Inflammatory macrophage treated with lipopolysaccharide for 4 hours (primary cell): ENCODE measurements at regions not wholly inside any gene's neighbourhood (a gene's known extent, or its start where the extent isn't known, plus 50 kb on each side); places are given as distances from the start of the nearest gene placed in this dataset.
"Not testable (repeated sequence)": the region's sequence is repeated elsewhere in the genome, so short reads cannot be mapped to it uniquely, and the experiment has no call there.

Source experiments
- DNase-seq: peaks from one replicate; pipeline ENCODE4 v3.0.0-alpha.2; 2020

DNA sequence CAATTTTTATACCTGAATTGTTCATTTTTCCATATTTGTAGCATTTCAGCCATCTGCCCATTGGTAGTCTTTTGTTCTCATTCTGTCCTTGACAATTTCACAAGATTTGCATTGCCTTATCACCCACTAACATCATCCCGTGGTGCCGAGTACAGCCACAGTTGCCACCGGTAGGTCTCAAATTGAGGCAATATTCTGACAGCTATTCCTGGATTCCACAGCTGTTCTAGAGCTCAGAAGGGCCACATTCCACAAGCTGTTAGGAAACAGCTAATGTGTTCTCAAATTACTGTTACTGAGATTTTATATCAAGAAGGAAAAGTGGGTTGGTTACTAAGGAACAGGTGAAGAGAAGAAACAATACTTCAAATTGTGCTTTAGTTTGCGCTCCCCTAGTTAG, 178.8 kb downstream of the RPRM start:
- no peak for DNase-seq

DNA sequence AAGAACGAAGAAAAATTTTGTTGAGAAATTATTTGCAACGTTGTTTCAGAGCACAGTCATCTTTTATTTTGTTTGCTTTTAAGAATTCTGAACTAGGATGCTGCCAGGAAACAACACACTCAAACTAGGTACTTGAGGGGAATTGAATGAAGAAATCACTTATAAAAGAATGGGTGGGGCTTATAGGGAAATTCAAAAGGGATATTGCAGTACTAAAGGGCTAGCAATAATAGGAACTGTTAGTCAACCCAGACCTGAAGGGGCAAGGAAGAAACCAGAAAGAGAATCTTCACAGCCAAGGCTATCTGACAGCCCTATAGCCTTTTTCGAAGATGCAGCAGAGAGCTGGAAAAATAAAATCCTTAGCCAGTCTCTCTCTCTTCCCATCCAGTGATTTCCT, 179.3 kb downstream of the RPRM start:
- no peak for DNase-seq

DNA sequence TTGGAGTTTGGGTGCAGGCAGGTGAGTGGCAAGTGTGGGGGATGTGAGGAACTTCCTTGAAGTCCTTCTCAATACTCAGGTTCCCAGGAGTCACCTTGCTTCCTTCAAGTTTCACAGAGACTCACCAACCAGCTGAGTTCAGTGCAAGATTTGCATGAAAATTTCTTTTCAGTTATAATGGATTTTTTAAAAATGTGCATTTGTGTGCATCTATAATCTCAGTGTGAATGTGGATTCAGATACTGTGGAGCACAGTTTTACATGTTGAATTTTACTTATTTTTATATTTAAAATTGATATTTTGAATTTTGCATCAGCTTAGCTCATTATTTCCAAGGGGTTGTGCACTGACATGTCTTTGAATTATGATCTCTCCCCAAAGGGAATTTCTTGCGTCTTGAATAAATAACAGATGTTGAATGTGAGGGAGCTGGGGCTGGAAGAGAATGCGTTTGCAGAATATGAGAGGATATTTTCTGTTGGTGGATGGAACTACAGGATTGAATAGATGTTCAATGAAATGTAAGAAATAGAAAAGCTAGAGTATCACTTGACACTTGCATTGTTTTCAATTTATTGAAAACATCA, 184.3 kb downstream of the RPRM start:
- DNase-seq: no peak

DNA sequence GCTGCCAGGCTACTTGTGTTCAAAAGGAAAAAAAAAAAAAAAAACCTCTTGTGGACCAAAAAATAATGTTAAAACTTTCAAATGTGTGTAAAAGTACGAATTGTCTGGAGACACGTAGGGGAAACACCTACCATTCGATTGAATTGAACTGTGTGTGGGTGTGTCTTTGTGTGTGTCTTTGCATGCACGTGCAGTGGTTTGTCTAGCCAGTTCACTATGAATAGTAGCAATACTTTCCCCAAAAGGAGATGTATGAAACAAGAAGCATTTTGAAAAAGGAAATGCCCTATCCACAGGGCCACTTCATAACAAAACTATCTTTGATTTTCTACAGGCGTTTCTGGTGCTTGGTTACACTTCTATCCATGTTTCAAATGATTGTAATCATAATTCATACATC, 186.8 kb downstream of the RPRM start:
- DNase-seq: no peak

DNA sequence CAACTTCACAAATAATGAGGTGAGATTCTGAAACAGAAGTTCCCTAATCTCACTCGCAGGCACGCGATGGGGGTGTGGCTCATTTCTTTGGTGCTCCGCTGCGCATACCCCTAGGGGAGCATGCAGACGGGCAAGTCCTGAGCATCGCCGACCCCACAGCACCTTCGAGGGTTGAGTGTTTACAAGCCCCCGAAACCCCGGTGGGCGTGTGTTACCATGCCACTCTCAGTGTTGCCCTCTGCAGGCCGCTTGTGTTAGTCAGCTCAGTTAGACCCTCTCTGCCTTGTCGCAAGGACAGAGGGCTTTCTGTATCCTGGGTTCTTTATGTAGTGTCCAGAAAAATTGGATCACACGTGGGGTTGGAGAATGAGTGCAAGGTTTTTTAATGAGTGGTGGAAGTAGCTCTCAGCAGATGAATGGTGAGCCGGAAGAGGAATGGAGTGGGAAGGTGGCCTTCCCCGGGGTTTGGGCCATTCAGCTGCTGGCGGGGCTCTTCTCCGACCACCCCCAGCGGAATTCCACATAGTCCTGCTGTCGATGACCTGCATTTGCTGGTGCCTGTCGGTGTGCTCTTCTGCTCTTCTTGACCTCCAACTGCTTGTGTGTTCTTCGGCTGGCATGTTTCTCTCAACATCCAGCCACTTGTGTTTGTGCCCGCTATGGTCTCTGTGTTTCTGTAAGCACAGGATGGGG, 191.3 kb downstream of the RPRM start:
- no peak for DNase-seq

DNA sequence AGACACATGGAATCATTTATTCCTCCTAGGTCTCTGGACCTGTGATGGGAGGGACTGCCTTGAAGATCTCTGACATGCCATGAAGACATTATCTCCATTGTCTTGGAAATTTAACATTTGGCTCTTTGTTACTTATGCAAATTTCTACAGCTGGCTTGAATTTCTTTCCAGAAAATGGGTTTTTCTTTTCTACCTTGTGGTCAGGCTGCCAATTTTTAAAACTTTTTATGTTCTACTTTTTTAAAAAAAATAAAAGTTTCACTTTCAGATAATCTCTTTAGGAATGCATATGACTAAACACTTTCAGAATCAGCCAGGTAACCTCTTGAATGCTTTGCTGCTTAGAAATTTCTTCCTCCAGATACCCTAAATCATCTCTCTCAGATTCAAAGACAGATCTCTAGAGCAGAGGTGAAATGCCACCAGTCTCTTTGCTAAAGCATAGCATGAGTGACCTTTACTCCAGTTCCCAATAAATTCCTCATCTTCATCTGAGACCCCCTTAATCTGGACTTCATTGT, 209.6 kb downstream of the RPRM start:
- no peak for DNase-seq

- not testable (repeated sequence) for DNase-seq
Observed at GRCh38 chr2:153256876-153257275, 221.7 kb downstream of the RPRM start.

DNA sequence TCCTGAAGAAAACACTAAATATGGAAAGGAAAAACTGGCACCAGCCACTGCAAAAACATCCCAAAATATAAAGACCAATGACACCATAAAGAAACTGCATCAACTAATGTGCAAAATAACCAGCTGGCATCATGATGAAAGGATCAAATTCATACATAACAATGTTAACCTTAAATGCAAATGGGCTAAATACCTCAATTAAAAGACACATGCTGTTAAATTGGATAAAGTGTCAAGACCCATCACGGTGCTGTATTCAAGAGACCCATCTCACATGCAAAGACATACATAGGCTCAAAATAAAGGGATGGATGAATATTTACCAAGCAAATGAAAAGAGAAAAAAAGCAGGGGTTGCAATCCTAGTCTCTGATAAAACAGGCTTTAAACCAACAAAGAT, 231.9 kb downstream of the RPRM start:
- DNase-seq: not testable (repeated sequence)

- no peak for DNase-seq
Observed at GRCh38 chr2:153235516-153235915, 243.0 kb downstream of the RPRM start.

GRCh38 chr2:153232464-153232863, 246.1 kb downstream of the RPRM start:
- DNase-seq: no peak

DNA sequence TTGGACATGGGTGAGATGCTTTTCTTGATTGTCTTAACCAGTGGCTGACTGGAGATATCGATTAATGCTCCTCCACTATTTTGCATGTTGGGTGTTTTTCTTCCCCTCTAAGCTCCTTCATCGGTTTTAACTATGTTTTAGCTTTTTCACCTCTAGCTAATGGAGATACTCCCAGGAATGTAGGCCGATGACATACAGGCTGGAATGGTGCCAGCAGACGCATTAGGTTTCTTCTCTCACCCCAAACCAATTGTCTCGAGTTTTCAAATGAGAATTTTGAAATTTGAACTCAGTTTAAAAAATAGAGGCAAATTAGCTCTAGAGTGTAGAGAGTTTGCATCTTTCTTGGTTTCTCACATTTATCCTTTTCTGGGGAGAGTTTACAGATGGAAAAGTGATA, 247.6 kb downstream of the RPRM start:
- no peak for DNase-seq

- no peak for DNase-seq
Observed at GRCh38 chr2:153228904-153229303, 249.7 kb downstream of the RPRM start.

DNA sequence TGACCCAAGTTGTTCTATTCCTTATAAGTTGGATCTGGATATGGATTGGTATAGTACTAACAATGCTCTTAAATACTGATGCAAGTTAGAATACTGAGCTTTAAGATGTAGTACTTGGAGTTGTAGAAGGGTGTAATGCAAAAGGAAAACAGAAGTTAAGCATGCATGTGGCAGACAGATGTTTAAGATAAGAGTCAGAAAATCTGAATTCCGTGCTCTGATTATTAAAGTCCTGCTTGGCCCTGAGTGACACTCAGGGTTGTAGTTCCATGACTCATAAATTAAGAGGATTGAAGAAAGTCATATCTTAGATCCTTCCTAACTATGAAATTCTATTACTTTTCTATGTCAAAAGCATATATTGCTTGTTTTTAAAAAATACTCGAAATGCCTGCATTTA, 250.6 kb downstream of the RPRM start:
- DNase-seq: no peak

DNA sequence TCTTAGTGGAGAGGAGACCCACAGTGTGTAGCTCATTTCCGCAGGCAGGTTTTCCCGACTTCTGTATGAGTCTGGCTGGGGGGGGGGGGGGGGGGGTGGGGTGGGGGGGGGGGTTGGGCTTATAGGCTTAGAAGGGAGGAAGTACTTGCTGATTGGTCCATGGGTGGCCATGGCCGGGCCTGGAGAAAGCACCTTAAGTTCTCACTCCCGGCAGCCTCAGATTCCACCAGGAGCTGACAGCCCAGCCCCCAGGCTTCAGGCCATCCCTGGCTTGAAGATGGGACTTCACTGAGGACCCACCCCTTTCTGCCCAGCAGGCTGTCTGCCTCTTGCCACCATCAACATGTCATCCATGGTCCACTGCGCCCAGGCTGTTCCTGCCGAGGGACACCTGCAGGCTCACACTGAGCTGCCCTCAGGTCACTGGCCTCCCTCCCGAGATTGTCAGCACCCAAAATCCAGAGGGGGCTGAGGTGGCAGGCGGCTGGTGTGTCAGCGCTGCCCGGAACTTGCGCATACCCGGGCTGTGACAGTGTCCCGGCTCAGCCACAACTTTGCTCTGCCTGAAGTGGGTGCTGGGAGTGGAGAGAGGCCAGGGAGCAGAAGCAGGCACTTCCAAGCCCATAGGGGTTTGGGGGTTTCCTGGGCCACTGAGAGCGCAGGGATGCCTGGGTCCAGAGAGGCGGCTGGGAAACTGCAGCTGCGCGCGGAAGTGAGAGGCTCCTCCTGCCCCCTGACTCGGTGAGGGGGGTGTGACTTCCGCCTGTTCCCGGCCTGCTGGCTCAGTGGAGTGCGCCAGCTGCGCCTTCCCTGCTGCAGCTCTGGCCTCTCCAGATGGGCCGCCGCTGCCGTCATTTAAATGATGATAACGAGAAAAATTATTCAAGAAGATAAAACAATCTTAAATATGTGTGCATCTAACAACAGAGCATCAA, 256.1 kb downstream of the RPRM start:
- DNase-seq: no peak

- DNase-seq: no peak
Observed at GRCh38 chr2:153221506-153221905, 257.1 kb downstream of the RPRM start.

GRCh38 chr2:153221087-153221486, 257.5 kb downstream of the RPRM start:
- no peak for DNase-seq

GRCh38 chr2:153218851-153219250, 259.7 kb downstream of the RPRM start:
- DNase-seq: no peak

DNA sequence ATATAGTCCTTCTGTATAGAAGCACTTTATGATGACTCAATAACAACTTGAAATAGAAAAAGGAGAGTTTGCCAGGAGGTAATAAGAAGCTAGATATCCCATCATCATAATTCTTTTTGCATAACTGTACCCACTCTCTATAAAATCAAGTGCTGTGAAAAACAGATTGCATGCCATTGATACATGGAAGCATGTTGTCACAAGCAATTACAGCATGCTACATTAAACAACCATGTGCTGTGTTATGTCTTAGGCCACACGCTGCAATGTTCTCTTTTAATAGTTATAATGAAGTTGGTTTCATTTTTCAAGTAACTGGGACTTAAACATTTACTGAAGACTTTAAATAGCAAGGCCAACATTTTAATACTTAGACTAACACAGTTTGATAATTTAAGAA, 264.2 kb downstream of the RPRM start:
- DNase-seq: no peak

GRCh38 chr2:153213022-153213421, 265.5 kb downstream of the RPRM start:
- no peak for DNase-seq

DNA sequence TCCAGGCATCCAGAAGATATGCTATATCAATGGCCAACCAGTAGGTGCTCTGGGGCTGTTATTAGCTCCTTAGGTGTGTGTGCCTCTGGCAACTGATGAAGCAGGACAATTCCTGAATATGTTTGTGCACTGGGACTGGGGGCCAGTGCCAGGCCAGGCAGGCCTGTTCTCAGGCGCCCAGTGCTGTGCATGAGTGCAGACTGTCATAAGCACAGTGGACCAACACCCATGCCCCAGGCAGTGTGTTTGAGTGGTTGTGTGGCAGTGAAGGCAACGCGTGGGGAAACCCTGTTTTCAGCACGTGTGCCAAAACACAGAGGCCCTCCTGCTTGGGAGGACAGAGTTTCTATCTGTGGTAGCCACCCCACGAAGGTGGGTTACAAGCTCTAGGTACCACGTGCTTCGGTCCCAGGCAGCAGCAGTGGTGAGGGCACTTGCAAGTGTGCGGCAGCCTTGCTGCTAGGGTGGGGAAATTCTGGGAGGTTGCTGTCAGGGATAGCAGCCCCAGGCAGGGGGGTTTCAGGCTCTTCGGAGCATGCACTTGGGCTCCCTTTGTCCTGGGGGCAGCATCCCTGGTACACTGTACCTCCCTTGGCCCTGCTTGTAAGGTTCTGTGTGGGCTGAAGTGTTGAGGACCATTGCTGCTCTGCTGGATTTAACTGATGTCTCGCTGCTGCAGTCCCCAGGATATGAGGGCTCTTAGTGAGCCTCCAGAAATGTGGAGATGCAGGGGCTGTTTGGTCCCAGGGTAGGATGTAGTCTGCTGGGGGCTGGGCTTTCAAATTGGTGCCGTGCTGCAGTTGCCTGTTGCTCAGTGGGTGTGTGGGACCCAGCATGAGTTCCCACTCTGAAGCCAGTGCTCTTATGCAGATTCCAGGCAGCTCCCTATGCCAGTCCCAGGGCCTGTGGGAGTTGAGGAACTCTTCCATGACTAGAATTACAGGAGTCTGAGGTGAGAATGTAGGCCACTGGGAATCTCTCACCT, 280.9 kb downstream of the RPRM start:
- no peak for DNase-seq

GRCh38 chr2:153196378-153197058, 282.0 kb downstream of the RPRM start:
- no peak for DNase-seq

GRCh38 chr2:153195342-153195741, 283.2 kb downstream of the RPRM start:
- DNase-seq: no peak
